CD4-positive, alpha-beta T cell treated with Interleukin-21 for 1 hour (primary cell): ENCODE measurements at regions not wholly inside any gene's neighbourhood (a gene's known extent, or its start where the extent isn't known, plus 50 kb on each side); places are given as distances from the start of the nearest gene placed in this dataset.

Experiments used
- DNase-seq: peaks from one replicate; pipeline ENCODE4 v3.0.0-alpha.2; 2020

DNA sequence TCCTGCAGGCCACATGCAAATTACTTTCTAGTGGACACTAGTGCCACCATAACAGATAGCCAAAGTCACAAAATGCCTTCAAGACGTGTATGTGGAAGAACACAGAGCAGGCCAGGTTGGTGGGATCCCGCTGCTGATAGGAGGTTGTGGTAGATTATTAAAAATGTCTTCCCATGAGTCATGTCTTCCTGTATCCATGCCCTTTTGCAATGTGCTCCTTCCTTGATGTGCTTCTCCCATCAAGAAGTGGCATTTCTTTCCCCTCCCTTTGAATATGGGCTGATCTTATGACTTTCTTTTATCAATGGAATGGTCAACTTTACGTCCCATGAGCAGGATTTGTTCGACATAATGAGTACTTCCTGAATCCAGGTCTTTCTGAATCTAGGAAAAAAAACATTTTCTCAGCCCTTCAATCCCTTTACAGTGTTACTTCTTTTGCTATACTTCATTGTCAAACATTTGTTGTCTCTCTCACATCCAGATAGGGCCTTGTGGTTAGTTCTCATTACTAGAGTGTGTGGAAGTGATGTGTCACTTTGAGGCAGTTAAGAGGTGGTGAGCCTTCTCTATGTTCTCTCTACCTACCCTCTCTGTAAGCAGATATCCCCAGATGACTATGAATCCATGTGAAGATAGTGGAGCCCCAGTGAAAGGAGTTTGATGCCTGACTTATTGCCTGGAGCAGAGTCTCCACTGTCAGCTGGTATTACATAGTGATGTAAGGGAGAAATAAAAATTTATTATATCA, 519.2 kb upstream of the DIPK2B start:
- DNase-seq, result no peak

DNA sequence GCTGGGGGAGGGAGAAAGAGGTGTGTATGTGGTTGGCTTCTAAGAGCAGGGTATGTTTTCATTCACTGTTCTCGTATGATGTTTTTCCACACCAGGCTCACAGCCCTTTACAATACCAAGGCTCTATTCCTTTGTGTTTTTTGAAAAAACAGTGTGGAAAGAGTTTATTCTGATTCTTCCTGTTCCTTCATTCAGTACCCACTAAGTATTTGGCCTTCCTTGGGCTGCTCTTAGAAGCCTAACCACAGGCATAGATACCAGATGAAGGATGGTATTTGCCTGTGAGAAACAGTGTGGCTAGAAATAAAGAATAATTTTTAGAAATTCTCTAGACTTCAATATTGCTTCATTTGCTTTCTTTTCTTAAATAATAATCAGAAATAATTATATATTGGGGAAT, 518.0 kb upstream of the DIPK2B start:
- no peak for DNase-seq

DNA sequence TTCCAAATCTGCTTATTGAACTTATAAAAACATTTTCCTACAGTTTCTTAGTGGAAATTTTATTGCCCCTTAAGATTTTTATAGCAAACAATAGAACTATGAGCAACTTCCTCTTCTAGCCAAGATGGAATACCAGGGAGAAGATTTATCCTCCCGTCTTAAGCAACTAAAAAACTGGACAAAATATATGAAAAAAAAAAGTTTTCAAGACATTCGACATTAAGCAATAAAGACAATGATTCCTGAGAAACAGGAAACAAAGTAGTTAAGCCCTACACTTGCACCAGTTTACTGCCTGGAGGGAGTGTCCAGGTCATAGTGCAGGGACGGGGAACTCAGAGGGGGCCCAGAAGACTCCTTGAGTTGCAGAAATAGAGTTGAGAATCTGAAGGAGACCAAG, 516.1 kb upstream of the DIPK2B start:
- no peak for DNase-seq

DNA sequence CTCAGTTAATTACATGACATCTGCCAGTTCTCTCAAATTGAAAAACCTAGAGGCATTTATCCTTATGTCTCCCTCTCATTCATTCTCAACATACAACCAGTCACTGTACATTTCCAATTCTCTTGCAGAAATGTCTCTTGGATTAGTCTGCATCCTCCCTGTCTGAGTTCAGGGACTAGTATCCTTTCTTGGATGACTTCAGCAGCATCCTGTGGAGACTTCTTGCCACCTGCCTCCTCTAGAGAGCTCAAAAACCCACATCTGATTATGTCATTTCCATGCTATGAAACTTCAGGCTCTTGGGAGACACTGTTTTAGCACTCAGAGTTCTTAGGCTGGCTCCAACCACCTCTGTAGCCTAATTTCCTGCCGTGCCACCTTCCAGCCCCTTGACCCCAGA, 515.1 kb upstream of the DIPK2B start:
- no peak for DNase-seq

DNA sequence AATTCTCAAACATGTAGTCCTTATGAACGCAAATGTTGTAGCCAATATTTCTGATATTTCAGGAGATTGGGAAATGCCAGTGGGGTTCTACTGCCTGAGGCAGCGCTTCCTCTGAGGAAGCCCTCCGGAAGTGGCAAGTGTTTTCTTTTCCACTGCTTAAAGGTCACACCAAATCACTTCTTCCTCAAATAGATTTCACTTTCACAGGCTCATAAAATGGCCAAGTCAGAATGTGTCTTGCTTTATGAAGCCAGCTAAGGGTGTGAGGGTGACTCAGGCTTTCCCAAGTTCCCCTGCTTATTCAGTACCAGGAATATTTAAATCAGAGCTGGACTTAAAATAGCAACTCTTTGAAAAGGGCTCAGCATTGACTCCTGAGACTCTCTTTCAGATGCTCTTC, 514.2 kb upstream of the DIPK2B start:
- DNase-seq, result no peak

DNA sequence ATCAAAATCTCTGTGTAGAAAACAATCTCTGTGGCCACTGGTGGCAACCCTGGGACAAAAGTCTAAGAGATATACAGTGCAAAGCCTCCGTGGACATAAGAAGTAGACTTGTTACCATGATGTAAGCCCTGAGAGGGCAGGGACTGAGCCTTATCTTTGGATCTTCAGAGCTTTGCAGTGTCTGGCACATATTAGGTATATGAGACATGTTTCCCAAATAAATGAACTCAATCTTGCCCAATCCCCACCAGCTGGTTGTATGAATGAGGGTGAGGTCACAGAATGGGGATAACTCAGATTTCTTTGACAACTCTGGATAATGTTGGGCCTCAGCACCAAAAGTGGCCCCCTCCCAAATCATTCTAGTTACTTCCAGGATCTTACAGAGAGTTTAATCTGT, 511.4 kb upstream of the DIPK2B start:
- DNase-seq, result no peak

DNA sequence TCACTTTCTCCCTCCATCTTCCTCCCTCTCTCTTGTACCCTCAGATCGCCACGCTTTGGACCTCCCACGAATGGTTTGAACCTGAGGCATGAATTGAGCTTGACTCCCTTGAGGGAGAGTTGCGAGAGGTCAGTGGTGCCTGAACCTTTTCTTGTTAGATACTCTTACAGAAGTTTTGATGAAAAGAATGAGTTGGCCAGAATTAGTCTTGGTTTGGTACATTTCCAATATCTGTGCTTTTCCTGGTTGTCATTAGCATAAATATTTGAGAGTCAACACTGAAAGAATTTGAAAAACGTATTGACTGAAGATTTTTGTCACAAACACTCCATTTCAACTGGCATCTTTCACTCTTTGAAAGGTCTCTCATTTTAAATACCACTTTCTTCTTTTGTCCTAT, 510.6 kb upstream of the DIPK2B start:
- DNase-seq, result no peak

DNA sequence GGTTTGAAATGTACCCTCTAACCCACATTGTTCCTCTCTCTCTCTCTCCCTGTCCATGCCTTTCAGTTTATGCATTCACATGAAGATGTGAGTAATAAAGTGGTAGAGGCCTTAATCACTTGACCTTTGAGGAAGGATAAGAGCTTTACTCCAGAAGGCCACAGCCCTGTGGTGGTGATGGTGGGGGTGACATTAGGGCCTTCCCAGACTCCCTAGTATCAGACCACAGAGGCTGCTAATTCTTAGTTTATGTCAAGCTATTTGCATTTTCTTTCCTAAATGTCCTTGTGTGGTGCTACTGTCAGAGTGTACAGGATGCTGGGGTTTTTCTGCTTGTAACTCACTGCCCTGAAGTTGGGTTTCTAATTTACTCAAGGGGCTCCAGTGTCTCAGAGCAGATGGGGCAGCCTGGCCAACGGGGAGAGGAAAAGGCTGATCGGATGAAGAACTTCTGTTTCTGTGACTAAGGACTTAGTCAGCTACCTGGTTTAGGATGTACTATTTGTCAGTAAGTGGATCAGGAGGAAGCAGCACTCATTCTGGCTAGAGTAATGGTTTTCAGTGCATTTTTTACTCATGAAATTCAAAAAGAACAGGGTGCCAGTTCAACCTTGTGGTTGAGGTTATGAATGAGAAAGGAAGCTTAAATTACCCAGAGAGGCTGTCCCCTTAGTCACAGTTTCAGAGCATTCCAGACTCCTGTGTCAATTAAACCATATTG, 509.6 kb upstream of the DIPK2B start:
- DNase-seq, result no peak

DNA sequence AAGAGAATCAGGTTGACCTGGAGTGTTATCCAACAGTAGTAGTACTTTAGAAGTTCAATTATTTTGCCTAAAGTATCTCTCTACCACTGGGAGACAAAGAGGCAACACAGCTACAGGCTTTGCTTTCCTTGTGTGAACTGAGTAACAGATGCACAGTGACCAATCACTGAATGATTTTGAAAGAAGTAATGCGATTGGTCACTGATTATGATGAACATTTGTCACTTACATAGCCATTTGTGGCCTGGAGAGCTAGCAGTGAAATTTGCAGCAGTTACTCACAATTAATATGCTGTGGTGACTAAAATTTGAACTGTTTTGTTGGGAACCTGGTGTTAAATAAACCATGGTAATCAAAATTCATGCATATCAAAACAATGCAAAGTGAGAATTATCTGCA, 508.7 kb upstream of the DIPK2B start:
- no peak for DNase-seq

DNA sequence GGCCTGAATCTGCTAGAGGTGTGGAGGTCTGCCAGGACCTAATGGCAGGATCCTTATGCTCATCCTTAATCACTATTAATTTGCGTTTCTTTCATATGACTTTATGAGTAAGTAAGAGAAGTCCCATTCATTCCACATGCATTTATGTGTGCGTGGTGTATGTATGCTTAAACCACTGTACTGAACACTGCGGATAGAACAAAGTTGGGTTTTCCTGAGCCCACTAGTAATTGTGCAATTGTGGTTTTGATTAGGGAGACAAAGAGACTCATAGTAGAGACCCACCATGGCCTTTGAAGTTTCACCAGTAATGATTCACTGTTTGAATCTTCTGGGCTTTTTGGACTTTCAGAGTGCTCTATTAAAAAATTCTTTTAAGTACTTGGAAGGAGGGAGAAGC, 498.5 kb upstream of the DIPK2B start:
- DNase-seq, result no peak

DNA sequence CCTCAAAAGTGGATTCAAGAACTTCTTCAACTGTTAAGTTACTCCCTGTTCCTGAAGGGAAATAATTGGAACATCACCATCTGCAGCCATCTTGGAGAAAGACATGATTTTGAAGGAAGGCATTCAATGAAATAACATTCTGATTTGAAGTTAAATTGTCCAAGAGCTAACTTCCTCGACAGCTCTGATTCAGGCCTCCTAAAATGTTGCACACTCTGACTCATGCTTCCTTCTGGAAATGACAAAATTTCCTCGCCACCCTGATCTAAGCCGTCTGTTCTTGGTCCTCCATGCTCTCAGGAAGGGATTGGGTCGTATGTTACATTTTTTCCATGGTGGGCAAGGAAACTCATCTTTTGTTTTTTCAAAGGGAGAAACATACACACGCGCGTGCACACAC, 496.9 kb upstream of the DIPK2B start:
- no peak for DNase-seq

DNA sequence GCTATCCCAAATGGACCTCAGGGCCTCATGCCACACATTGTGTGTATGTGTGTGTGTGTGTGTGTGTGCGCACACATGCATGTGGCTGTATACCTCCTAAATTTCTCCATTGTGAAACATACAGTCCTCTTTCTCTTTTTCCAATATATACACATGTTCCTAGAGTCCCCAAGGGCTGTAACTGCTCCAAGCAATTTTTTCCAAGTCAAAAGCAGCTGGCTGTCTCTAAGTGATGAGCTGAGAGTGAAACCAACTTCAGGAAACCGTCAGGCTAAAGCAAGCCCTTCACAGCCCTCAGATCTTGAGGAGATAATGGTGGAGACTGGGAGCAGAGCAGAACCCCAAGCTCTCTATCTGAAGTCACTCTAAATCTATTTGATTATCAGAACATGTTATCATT, 496.1 kb upstream of the DIPK2B start:
- no peak for DNase-seq

DNA sequence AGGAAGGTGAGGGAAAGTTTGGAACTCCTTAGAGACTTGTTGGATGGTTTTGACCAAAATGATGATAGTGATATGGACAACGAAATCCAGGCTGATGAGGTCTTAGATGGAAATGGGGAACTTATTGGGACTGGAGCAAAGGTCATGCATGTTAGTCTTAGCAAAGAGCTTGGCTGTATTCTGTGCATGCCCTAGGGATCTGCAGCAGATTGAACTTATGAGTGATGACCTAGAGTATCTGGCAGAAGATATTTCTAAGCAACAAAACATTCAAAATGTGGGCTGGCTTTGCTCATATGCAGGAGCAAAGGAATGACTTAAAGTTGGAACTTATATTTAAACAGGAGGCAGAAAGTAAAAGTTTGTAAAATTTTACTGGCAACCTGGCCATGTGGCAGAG, 489.3 kb upstream of the DIPK2B start:
- DNase-seq, result no peak

DNA sequence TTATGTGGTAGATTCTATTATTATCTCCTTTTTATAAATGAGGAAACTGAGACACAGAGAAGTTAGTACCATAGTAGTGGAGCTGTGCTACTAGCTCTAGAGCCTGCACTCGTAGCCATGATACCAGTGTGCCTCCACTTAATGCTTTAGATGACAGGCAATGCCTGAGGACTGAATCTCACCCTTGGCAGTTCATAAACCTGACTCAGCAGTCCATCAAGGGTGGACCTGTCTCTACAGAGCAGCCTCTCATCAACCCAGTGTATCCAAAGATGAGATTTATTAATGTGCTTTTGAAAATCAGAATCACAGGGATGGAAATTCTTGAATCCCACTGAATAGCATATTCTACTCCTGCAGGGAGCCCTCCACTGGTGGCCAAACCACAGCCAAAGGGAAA, 483.2 kb upstream of the DIPK2B start:
- no peak for DNase-seq

DNA sequence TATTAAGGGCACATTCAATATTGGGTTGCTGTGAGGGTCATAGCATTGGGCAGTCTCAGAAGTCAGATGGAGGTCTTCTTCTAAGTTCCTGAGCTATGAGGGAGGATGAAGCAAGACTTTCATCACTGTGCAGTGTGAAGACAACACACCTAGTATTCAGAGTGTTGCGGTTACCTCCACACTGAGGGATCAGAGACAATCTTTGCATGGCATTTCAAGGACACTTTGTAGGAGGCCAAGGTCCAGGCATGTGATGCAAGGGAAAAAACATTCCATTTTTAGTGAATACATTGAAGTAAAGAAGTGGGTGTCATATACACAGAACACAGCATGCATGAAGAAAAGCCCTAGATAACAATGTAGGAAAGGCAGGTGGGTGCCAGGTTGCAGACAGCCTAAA, 481.2 kb upstream of the DIPK2B start:
- no peak for DNase-seq

DNA sequence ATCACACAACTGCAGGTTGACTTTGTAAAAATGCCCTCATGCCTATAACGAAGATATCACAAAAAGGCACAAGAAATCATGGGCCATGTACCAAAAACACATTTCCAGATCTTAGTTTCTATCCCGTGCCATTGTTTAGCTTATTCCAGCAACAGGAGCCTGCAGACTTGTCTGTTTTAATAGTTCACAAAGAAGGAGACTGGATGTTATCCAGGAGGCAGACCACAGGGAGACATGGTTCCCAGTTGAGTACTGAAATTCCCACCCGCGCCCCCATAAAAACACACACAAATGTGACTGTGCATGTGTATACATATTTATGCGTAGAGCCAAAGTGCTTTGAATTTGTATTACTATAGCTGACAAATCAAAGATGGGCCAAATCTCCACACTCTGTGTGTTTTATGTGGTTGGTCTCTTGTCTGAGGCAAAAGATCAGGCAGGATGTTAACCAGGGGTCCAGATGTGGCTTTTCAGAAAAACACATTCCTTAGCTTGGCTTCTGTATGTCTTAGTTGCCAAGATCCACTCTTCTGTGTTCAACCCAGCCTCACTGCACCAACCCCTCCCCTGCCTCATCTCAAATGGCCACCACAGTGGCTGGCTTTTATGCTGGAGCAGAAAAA, 469.2 kb upstream of the DIPK2B start:
- DNase-seq, result no peak

DNA sequence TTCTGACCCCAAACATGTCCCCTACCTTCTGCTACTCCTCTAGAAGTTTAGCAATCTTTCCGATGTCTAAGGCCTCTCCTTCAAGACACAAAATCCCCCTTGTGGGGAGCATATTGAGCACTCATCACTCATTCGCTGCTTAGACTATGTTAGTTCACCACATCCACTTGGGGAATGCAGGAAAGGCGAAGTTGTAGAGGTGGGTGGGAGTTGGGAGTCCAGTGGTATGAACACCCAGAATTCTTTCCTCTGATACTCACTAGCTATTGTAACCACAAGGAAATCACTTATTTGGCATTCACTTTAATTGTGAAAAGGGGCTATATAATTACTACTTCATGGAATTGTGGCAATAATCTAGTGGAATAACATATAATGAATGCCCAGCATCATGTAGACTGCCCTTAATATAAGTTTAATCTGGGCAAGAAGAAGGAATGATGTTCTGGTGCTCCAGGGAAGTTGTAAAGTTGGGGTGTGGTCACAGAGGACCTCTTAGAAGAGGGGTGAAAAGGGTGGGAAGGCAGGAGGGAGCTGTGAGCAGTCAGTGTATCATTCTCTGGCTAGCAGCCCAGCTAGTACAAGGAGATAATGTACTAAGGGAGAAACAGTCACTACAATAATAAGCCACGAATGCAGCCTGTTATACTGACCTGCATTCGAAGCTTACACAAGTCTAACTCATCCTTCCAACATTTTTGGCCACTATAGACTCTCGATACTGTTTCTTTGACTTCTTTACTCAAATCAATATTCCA, 468.2 kb upstream of the DIPK2B start:
- DNase-seq, result no peak

DNA sequence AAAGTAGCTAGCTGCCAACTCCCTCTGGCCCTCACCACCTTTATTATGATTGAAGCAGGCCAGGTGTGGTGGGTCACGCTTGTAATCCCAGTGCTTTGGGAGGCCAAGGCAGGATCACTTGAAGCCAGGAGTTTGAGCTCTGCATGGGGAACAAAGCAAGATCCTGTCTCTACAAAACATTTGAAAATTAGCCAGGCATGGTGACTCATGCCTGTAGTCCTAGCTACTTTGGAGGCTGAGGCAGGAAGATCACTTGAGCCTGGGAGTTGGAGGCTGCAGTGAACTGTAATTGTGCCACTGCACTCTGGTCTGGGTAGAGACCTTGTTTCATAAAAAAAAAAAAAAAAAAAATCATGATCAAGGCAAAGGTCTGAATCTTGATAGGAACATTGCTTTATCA, 467.0 kb upstream of the DIPK2B start:
- no peak for DNase-seq

DNA sequence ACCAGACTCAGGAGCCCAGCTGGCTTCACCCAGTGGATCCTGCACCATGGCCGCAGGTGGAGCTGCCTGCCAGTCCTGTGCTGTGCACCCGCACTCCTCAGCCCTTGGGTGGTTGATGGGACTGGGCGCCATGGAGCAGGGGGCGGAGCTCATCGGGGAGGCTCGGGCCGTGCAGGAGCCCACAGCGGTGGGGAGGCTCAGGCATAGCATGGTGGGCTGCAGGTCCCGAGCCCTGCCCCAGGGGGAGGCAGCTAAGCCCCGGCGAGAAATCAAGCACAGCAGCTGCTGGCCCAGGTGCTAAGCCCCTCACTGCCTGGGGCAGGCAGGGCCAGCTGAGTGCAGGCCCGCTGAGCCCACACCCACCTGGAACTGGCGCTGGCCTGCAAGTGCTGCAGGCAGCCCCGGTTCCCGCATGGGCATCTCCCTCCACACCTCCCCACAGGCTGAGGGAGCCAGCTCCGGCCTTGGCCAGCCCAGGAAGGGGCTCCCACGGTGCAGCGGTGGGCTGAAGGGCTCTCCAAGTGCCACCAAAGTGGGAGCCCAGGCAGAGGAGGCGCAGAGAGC, 464.1 kb upstream of the DIPK2B start:
- DNase-seq, result no peak

DNA sequence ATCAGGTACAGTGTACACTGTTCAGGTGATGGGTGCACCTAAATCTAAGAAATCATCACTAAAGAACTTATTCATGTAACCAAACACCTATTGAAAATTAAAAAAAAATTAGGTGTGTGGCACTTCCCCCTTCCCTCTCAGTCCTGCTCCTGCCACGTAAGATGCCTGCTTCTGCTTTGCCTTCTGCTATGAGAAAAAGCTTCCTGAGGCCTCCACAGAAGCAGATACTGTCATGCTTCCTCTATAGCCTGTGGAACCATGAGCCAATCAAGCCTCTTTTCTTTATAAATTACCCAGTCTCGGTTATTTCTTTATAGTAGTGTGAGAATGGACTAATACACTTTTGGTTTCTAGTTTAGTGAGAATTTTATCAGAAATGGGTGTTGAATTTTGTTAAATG, 459.8 kb upstream of the DIPK2B start:
- DNase-seq, result no peak

DNA sequence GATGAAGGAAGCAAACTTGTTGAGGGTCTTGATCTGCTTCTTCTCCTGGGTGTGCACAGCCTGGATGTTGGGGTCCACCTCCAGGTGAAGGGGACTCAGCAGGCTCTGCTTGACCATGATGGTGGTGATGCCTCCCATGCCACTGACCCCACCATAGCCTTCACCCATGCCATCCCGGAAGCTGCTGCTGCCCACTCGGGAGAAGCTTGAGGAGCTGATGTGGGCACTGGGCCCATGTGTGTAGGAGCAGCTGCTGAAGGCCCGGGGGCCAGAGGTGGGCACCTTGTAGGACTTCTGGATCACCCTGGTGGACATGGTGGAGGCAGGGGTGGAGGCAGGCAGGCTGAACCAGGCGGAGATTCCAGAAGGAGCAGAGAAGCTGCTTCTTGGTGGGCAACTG, 432.7 kb upstream of the DIPK2B start:
- no peak for DNase-seq

DNA sequence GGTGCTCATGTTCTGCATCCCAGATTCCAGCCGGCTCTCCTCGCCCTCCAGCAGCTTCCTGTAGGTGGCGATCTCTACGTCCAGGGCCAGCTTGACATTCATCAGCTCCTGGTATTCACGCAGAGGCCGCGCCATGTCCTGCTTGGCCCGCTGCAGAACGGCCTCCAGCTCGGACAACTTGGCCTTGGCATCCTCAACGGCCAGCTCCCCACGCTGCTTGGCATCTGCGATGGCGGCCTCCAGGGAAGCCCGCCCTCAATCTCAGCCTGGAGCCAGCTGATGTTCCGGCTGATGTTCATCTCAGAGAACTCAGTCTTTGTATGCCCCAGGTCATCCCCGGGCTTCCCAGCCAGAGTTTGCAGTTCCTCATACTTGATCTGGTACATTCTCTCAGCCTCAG, 431.8 kb upstream of the DIPK2B start:
- no peak for DNase-seq

DNA sequence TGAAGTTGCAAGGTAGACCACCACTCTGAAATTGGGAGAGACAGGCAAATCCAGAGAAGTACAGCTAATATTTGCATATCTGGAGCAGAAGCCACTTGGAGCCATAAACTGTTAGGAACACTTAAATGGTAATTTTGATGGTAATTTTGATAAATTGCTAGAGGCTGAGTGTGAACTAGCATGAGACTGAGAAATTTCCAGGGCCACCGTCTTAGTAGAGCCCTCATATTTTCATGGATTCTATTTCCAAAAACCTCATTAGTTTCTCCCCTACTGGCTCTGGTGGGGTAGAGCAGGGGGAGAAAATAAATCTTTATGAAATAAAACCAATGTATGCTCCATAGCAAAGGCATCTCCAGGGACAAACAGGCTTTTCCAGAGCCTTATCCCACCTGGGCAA, 429.4 kb upstream of the DIPK2B start:
- DNase-seq, result no peak
